Bronchial epithelial cell (primary cell): ENCODE measurements at regions not wholly inside any gene's neighbourhood (a gene's known extent, or its start where the extent isn't known, plus 50 kb on each side); places are given as distances from the start of the nearest gene placed in this dataset.

Source experiments
- DNase-seq: peaks from one replicate; pipeline ENCODE4 v3.0.0-alpha.2; 2010; ENCODE audit warnings: low read depth
- FAIRE-seq: peaks from 2 replicates; lab custom pipeline; 2011; peaks lifted over from hg19 to GRCh38; lab: Jason Lieb, UNC
- H3K27me3 ChIP-seq: 2 replicates; pipeline ENCODE4 v1.5.1; 2011; ENCODE audit warnings: low read length; ENCODE audit not compliant: control insufficient read depth, insufficient read depth
- H3K36me3 ChIP-seq: 2 replicates; pipeline ENCODE4 v1.5.1; 2011; ENCODE audit warnings: low read length; ENCODE audit not compliant: control insufficient read depth, insufficient read depth
- H3K4me3 ChIP-seq: 2 replicates; pipeline ENCODE4 v1.5.1; 2011; ENCODE audit warnings: mild to moderate bottlenecking, low read depth, low read length, control low read depth
- CTCF ChIP-seq: IDR thresholded peaks from 2 replicates; pipeline ENCODE4 v1.5.1; 2011; ENCODE audit warnings: mild to moderate bottlenecking, moderate library complexity, low read length, control low read depth, inconsistent platforms; ENCODE audit not compliant: insufficient read depth, severe bottlenecking

DNA sequence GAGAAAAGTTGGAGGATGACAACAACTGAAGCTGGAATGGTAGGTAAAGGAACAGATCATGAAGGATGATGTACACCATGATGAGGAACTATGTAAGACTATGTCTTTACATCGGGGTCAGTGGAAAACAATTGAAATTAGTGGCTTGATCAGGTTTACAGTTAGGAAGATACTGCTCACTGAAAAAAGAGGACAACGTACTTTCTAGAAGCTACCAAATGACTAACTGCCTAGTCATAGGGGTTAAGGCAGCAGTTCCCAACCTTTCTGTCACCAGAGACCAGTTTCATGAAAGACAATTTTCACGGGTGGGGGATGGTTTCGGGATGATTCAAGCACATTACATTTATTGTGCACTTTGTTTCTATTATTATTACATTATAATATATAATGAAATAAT is 91.6 kb upstream of the ANKRD1 start:
- DNase-seq = no peak
- no peak for TF ChIP-seq CTCF
- Histone ChIP-seq H3K36me3 (no peaks in the 10 kb centered on the region), H3K4me3 (no peak overlapping the region), H3K27me3 (peaks cover 1% of the 10 kb centered on the region)
- no peak for FAIRE-seq

- DNase-seq = no peak
- Histone ChIP-seq H3K27me3 (peaks cover 1% of the 10 kb centered on the region), H3K36me3 (no peaks in the 10 kb centered on the region), H3K4me3 (no peak overlapping the region)
- TF ChIP-seq CTCF = no peak
- no peak for FAIRE-seq
Observed at GRCh38 chr10:91013985-91014384, 93.1 kb upstream of the ANKRD1 start.

DNA sequence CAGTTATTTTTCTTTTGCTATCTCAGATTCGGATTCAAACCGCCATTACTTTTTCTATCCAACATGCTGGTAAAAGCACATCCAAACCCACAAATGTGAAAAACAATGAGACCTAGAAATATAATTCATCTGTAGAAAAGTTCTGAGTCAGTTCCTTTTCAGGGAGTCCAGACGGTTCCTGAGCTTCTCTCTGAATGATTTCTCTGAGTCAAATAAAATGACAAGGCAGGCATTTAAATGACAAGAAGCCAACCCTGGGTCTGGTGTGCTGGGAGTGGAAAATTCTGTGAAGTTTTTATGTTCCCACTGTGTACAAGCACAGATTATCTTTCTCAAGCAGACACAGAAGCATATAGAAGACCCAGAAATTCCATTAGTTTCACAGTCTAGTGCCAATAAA is 96.3 kb upstream of the ANKRD1 start:
- H3K27me3 ChIP-seq = peaks cover 4% of the 10 kb centered on the region
- no peaks in the 10 kb centered on the region for H3K36me3 ChIP-seq
- no peak for TF ChIP-seq CTCF
- H3K4me3 ChIP-seq = no peak overlapping the region
- no peak for FAIRE-seq
- no peak for DNase-seq

DNA sequence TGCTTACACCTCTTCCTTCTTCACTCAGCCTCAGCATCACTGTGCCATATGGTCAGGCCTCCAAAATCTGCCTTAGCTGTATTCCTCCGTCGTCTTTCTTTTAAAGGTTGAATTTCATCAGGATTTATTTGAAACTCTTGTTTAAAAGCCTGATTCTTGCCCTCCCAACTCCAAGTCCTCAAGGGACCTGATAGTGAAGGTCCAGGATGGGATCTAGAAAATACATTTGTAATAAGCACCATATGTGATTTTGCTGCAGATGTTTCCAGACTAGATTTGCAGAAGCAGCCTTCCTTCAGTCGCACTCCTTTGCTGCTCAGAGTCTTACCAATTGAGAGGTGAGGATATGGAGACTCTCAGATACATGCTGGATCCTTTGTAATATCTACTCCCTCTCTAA is 101.0 kb upstream of the ANKRD1 start:
- TF ChIP-seq CTCF = no peak
- Histone ChIP-seq H3K4me3 (no peak overlapping the region), H3K36me3 (no peaks in the 10 kb centered on the region), H3K27me3 (peaks cover 9% of the 10 kb centered on the region)
- no peak for FAIRE-seq
- no peak for DNase-seq

GRCh38 chr10:91022390-91022789 is 101.5 kb upstream of the ANKRD1 start:
- H3K36me3 ChIP-seq = no peaks in the 10 kb centered on the region
- no peak for TF ChIP-seq CTCF
- peaks cover 9% of the 10 kb centered on the region for H3K27me3 ChIP-seq
- FAIRE-seq (no peak), DNase-seq (no peak)
- no peak overlapping the region for H3K4me3 ChIP-seq

DNA sequence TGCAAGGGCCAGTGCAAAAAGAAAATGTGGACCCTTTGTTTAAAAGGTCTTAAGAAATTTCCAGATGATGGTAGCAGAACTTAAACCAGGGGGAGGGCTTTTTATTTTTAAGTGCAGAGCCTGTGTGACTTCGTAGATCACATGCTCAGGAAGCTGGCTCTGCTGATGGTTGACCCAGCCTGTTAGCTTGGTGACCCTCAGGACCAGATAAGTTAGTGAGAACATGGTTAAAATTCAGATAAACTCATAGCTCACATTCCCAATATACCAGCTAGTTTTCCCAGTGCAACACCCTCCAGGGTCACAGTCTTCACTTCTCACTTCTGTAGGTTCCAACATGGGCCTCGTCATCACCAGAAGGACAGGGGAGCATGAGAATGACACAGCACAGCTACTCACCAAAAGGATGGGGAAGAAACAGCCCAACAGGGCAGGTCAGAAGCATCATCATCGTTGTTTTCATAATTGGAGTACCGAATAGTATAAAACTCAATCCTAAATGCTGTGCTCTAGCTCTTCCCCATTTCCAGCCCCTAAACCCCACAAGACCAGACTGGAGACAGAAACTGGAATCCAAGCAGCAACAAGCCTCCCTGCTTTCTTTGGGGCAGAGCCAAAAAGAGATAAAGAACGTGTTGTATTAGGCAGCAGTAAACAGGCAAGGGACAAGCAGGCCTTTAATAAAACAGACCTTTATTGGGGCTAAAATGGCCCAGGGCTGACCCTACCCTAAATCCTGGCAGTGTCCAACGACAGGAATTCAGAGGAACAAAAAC is 102.2 kb upstream of the ANKRD1 start:
- no peak for TF ChIP-seq CTCF
- H3K36me3 ChIP-seq = no peaks in the 10 kb centered on the region
- DNase-seq = no peak
- no peak overlapping the region for H3K4me3 ChIP-seq
- H3K27me3 ChIP-seq = peaks cover 9% of the 10 kb centered on the region
- FAIRE-seq = peak; percentile 40
